Motor neuron (in vitro differentiated cells): ENCODE measurements at regions not wholly inside any gene's neighbourhood (a gene's known extent, or its start where the extent isn't known, plus 50 kb on each side); places are given as distances from the start of the nearest gene placed in this dataset.

Experiments
- ATAC-seq, 8 experiments: fragments of 200-7000 bp; cut with Tn5 transposase; replicated peaks in 6 of 8; 2 replicates each; pipeline ENCODE4 v1.8.0; 2021; ENCODE audit warnings: mild to moderate bottlenecking in 8 of 8, moderate library complexity in 8 of 8
- H3K27ac ChIP-seq, 2 donors: fragments of 250-450 bp; sonication (Bioruptor Pico); 2 replicates each; pipeline ENCODE4 v1.9.0; 2021; ENCODE audit warnings: antibody characterized with exemption in 2 of 2, mild to moderate bottlenecking in 2 of 2, moderate library complexity in 1 of 2
- H3K4me1 ChIP-seq, 2 donors: fragments of 250-450 bp; sonication (Bioruptor Pico); replicated peaks in 1 of 2; 2 replicates each; pipeline ENCODE4 v1.6.1; 2021; ENCODE audit warnings: antibody characterized with exemption in 2 of 2, mild to moderate bottlenecking in 2 of 2, moderate library complexity in 1 of 2
- H3K4me3 ChIP-seq, 5 donors: fragments of 250-450 bp; sonication (Bioruptor Pico); 2 replicates each; pipeline ENCODE4 v1.9.0; 2021; ENCODE audit warnings: antibody characterized with exemption in 5 of 5, mild to moderate bottlenecking in 5 of 5, moderate library complexity in 4 of 5
- WGBS, 10 experiments: fragments of 450-650 bp; shearing (Covaris generic); methylation state at CpG; one replicate each; pipeline ENCODE4 v1.0.0; 2022; 5-methylcytosine and 5-hydroxymethylcytosine counted together
- in situ Hi-C, 9 experiments: fragments of 400-800 bp; cut with MboI; loops; one replicate each; pipeline ENCODE4 v1.15.0; 2021; ENCODE audit warnings: low sequenced_read_pairs in 9 of 9, low pct_unique_long_range_greater_than_20kb in 2 of 9; ENCODE audit not compliant: unreplicated experiment in 9 of 9

GRCh38 chr20:7693761-7694160, 246.5 kb downstream of the HAO1 start:
- in situ Hi-C loops, result no loop called here
- H3K27ac ChIP-seq, result no peak overlapping the region
- no peak for ATAC-seq
- peaks cover 8 to 14% of the 10 kb centered on the region in 2 donors for H3K4me1 ChIP-seq
- no peak overlapping the region for H3K4me3 ChIP-seq

- no peak overlapping the region for H3K27ac ChIP-seq
- peaks cover 8 to 14% of the 10 kb centered on the region in 2 donors for H3K4me1 ChIP-seq
- peak in 5 of 8 experiments; percentile 10 to 97 (median 84) for ATAC-seq
- 0 to 100% (median 63%) methylated on average over 1 to 5 of the region's 5 CpGs; no CpG with 5 or more reads in 1 of the 10 experiments for WGBS, 10 experiments
- no peak overlapping the region for H3K4me3 ChIP-seq
- in situ Hi-C loops, result no loop called here
These were observed 245.2 kb downstream of the HAO1 start for GRCh38 chr20:7695051-7695495.

GRCh38 chr20:7695635-7696034, 244.6 kb downstream of the HAO1 start:
- peak in 3 of 8 experiments; percentile 37 to 64 (median 56) for ATAC-seq
- no peak overlapping the region for H3K27ac ChIP-seq
- in situ Hi-C loops, result no loop called here
- peaks cover 8 to 14% of the 10 kb centered on the region in 2 donors for H3K4me1 ChIP-seq
- H3K4me3 ChIP-seq, result no peak overlapping the region

GRCh38 chr20:7696311-7696710, 243.9 kb downstream of the HAO1 start:
- H3K4me1 ChIP-seq, result peaks cover 8 to 14% of the 10 kb centered on the region in 2 donors
- in situ Hi-C loops, result no loop called here
- 20 to 83% (median 58%) methylated on average over 1 of the region's 1 CpG; no CpG with 5 or more reads in 4 of the 10 experiments for WGBS, 10 experiments
- H3K27ac ChIP-seq, result no peak overlapping the region
- ATAC-seq, result no peak
- H3K4me3 ChIP-seq, result no peak overlapping the region

- H3K4me1 ChIP-seq, result peaks cover 0 to 11% of the 10 kb centered on the region in 2 donors
- ATAC-seq, result no peak
- WGBS, 10 experiments, result 77 to 100% (median 100%) methylated on average over 1 to 2 of the region's 2 CpGs; no CpG with 5 or more reads in 5 of the 10 experiments
- H3K4me3 ChIP-seq, result no peak overlapping the region
- in situ Hi-C loops, result no loop called here
- no peak overlapping the region for H3K27ac ChIP-seq
These were observed 238.1 kb downstream of the HAO1 start for GRCh38 chr20:7702141-7702540.

- in situ Hi-C loops, result no loop called here
- ATAC-seq, result no peak
- peaks cover 0 to 14% of the 10 kb centered on the region in 2 donors for H3K4me1 ChIP-seq
- no peak overlapping the region for H3K4me3 ChIP-seq
- H3K27ac ChIP-seq, result no peak overlapping the region
- 16 to 80% (median 52%) methylated on average over 1 to 4 of the region's 4 CpGs; no CpG with 5 or more reads in 2 of the 10 experiments for WGBS, 10 experiments
These were observed 236.7 kb downstream of the HAO1 start for GRCh38 chr20:7703551-7703961.

GRCh38 chr20:7703996-7704395, 236.3 kb downstream of the HAO1 start:
- no peak overlapping the region for H3K4me3 ChIP-seq
- WGBS, 10 experiments, result 33 to 94% (median 68%) methylated on average over 2 of the region's 2 CpGs; no CpG with 5 or more reads in 2 of the 10 experiments
- ATAC-seq, result no peak
- H3K4me1 ChIP-seq, result peaks cover 0 to 14% of the 10 kb centered on the region in 2 donors
- in situ Hi-C loops, result no loop called here
- H3K27ac ChIP-seq, result no peak overlapping the region

- 7 to 100% (median 59%) methylated on average over 1 to 2 of the region's 2 CpGs for WGBS, 10 experiments
These were observed 232.1 kb downstream of the HAO1 start for GRCh38 chr20:7708112-7708511.

GRCh38 chr20:7708782-7709181, 231.5 kb downstream of the HAO1 start:
- no peak for ATAC-seq
- H3K4me3 ChIP-seq, result no peak overlapping the region
- peaks cover 0 to 6% of the 10 kb centered on the region in 2 donors for H3K4me1 ChIP-seq
- WGBS, 10 experiments, result 90 to 100% (median 100%) methylated on average over 1 to 2 of the region's 2 CpGs; no CpG with 5 or more reads in 4 of the 10 experiments
- H3K27ac ChIP-seq, result no peak overlapping the region
- in situ Hi-C loops, result no loop called here

More at GRCh38 chr20:7708112-7708511, 232.1 kb downstream of the HAO1 start:
- no peak overlapping the region for H3K27ac ChIP-seq
- H3K4me3 ChIP-seq, result no peak overlapping the region
- H3K4me1 ChIP-seq, result peaks cover 0 to 13% of the 10 kb centered on the region in 2 donors
- ATAC-seq, result no peak
- in situ Hi-C loops, result no loop called here

GRCh38 chr20:7710440-7710839, 229.8 kb downstream of the HAO1 start:
- Histone ChIP-seq H3K27ac (no peak overlapping the region), H3K4me1 (peaks cover 0 to 3% of the 10 kb centered on the region in 2 donors), H3K4me3 (no peak overlapping the region)
- no peak for ATAC-seq
- in situ Hi-C loops, result no loop called here
- 64 to 95% (median 89%) methylated on average over 3 to 8 of the region's 8 CpGs for WGBS, 10 experiments

- Histone ChIP-seq H3K27ac (no peak overlapping the region), H3K4me3 (no peak overlapping the region), H3K4me1 (peaks cover 0 to 3% of the 10 kb centered on the region in 2 donors)
- WGBS, 10 experiments, result 11 to 88% (median 82%) methylated on average over 1 of the region's 1 CpG; no CpG with 5 or more reads in 1 of the 10 experiments
- in situ Hi-C loops, result no loop called here
- no peak for ATAC-seq
These were observed 227.6 kb downstream of the HAO1 start for GRCh38 chr20:7712661-7713060.

- no peaks in the 10 kb centered on the region for H3K4me1 ChIP-seq
- no peak for ATAC-seq
- no peak overlapping the region for H3K4me3 ChIP-seq
- no peak overlapping the region for H3K27ac ChIP-seq
- in situ Hi-C loops, result no loop called here
- WGBS, 10 experiments, result 14 to 80% (median 20%) methylated on average over 1 of the region's 1 CpG; no CpG with 5 or more reads in 5 of the 10 experiments
These were observed 225.7 kb downstream of the HAO1 start for GRCh38 chr20:7714549-7714948.

- ATAC-seq, result peak in 1 of 8 experiments; percentile 80
- WGBS, 10 experiments, result 4 to 100% (median 83%) methylated on average over 1 to 5 of the region's 6 CpGs; no CpG with 5 or more reads in 1 of the 10 experiments
- in situ Hi-C loops, result no loop called here
- Histone ChIP-seq H3K27ac (no peak overlapping the region), H3K4me3 (no peak overlapping the region), H3K4me1 (no peaks in the 10 kb centered on the region)
These were observed 223.8 kb downstream of the HAO1 start for GRCh38 chr20:7716286-7716972.

GRCh38 chr20:7722564-7722963, 217.7 kb downstream of the HAO1 start:
- H3K4me1 ChIP-seq, result no peaks in the 10 kb centered on the region
- in situ Hi-C loops, result no loop called here
- H3K4me3 ChIP-seq, result no peak overlapping the region
- ATAC-seq, result peak in 2 of 8 experiments; percentile 57 to 66
- WGBS, 10 experiments, result 37 to 100% (median 92%) methylated on average over 1 to 4 of the region's 5 CpGs
- H3K27ac ChIP-seq, result no peak overlapping the region
